Breast epithelium (tissue), 4 donors: ENCODE measurements at regions not wholly inside any gene's neighbourhood (a gene's known extent, or its start where the extent isn't known, plus 50 kb on each side); places are given as distances from the start of the nearest gene placed in this dataset.

Experiments
- DNase-seq, 2 donors: peaks; one replicate each; pipeline ENCODE4 v3.0.0-alpha.2; 2019; ENCODE audit warnings: low spot score in 2 of 2
- H3K27ac ChIP-seq, 2 donors: fragments of 200-600 bp; sonication (generic) in 1 of 2; one replicate each; pipeline ENCODE4 v1.5.1; 2016 to 2019; ENCODE audit warnings: mild to moderate bottlenecking in 1 of 2
- H3K27me3 ChIP-seq, 2 donors: fragments of 200-600 bp; sonication (generic) in 1 of 2; one replicate each; pipeline versions ENCODE4 v1.5.1 to v1.6.0; 2017 to 2019; ENCODE audit warnings: control low read depth in 1 of 2, mild to moderate bottlenecking in 1 of 2
- H3K36me3 ChIP-seq: fragments of 200-600 bp; one replicate; pipeline ENCODE4 v1.5.1; 2019
- H3K4me1 ChIP-seq, 2 donors: fragments of 200-600 bp; sonication (generic); one replicate each; pipeline ENCODE4 v1.5.1; 2016 to 2019; ENCODE audit warnings: control low read depth in 1 of 2
- H3K4me3 ChIP-seq, 3 donors: fragments of 200-600 bp; sonication (generic); 1 replicate in 2 of 3; 2 replicates in 1 of 3; pipeline ENCODE4 v1.5.1; 2016 to 2019; ENCODE audit warnings: mild to moderate bottlenecking in 3 of 3, moderate library complexity in 2 of 3
- H3K9me3 ChIP-seq, 2 donors: fragments of 200-600 bp; sonication (generic) in 1 of 2; one replicate each; pipeline ENCODE4 v1.5.1; 2016 to 2019; ENCODE audit warnings: control low read depth in 1 of 2
- POLR2A ChIP-seq: fragments of 450-650 bp; IDR thresholded peaks from one replicate; pipeline ENCODE4 v1.6.1; 2016; ENCODE audit warnings: antibody characterized with exemption, mild to moderate bottlenecking, moderate library complexity
- POLR2AphosphoS5 ChIP-seq, 3 donors: sonication (generic); formaldehyde crosslinking; IDR thresholded peaks; one replicate each; pipeline ENCODE4 v1.6.1; 2017; ENCODE audit warnings: antibody characterized with exemption in 3 of 3
- intact Hi-C: fragments of 100-400 bp; cut with DNase I; formaldehyde crosslinking; loops from one replicate; pipeline ENCODE4 v1.15.1; 2023; ENCODE audit warnings: low total_unique reads
- TF ChIP-seq, protein P1 (sequence below), 3 donors: fragments of 450-650 bp; IDR thresholded peaks; one replicate each; pipeline ENCODE4 v1.5.1; 2016 to 2017; ENCODE audit warnings: antibody characterized with exemption in 3 of 3, mild to moderate bottlenecking in 3 of 3, moderate library complexity in 3 of 3

DNA sequence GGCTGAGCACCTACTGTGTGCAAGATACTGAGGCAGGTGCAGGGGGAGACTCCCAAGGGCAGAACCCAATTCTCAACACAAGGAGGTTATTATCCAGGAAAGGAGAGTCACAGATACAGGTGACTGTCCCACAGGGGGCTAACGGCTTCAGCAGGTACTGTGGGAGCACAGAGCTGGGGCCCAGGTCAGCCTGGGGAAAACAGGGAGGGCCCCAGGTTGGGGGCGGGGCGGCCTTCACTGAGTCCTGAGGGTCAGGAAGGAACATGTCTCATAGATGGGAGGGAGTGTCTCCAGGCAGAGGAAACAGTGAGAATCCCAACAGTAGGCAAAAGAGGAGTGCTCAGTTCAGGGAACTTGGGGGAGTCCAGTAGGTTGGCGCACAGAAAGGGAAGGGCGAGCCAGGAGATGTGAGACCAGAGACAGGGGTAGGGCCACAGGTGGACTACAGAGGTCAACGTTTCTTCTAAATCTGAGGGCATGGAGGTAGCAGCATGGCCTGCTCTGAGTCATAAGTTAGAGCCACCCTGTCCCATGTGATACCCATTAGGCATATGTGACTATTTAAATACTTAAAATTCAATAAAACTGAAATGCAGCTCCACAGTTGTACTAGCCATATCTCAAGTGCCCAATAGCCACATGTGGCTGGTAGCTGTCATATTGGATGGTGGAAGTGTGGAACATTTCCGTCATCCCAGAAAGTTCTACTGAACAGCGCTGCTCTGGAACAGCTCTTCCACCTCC, 157.2 kb downstream of the TTC32 start:
- intact Hi-C loops, result no loop called here
- H3K4me1 ChIP-seq, result no peaks in the 10 kb centered on the region
- H3K27me3 ChIP-seq, result no peaks in the 10 kb centered on the region
- H3K4me3 ChIP-seq, result no peak overlapping the region
- TF ChIP-seq POLR2A (no peak), POLR2AphosphoS5 (IDR thresholded peaks at IDR 0.05) (no peak)
- TF ChIP-seq, protein P1, sequence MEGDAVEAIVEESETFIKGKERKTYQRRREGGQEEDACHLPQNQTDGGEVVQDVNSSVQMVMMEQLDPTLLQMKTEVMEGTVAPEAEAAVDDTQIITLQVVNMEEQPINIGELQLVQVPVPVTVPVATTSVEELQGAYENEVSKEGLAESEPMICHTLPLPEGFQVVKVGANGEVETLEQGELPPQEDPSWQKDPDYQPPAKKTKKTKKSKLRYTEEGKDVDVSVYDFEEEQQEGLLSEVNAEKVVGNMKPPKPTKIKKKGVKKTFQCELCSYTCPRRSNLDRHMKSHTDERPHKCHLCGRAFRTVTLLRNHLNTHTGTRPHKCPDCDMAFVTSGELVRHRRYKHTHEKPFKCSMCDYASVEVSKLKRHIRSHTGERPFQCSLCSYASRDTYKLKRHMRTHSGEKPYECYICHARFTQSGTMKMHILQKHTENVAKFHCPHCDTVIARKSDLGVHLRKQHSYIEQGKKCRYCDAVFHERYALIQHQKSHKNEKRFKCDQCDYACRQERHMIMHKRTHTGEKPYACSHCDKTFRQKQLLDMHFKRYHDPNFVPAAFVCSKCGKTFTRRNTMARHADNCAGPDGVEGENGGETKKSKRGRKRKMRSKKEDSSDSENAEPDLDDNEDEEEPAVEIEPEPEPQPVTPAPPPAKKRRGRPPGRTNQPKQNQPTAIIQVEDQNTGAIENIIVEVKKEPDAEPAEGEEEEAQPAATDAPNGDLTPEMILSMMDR (IDR thresholded peaks at IDR 0.05), result no peak
- H3K27ac ChIP-seq, result no peak overlapping the region
- no peaks in the 10 kb centered on the region for H3K9me3 ChIP-seq
- DNase-seq, result no peak
- no peaks in the 10 kb centered on the region for H3K36me3 ChIP-seq

DNA sequence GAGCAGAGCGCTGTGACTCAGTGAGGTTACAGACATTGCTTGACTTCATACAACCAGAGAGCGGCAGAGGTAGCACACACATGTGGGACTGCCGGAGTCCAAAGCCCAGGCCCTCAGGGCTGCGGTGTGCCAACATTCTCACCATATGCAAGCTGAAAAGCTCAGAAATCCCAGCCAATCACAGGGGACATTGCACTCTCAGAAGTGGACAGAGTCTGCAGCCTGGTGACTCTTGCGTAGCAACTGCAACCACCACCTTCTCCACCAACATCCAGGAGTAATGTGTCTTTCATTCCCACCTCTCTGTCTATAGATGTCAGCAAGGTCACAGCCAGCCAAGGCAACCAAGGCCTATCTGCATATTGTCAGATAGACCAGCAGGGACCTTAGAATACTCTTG, 158.1 kb downstream of the TTC32 start:
- H3K36me3 ChIP-seq, result no peaks in the 10 kb centered on the region
- TF ChIP-seq POLR2AphosphoS5 (IDR thresholded peaks at IDR 0.05) (no peak), POLR2A (no peak)
- TF ChIP-seq, protein P1 (IDR thresholded peaks at IDR 0.05), result no peak
- H3K9me3 ChIP-seq, result no peaks in the 10 kb centered on the region
- no peak for DNase-seq
- H3K4me3 ChIP-seq, result no peak overlapping the region
- no peaks in the 10 kb centered on the region for H3K27me3 ChIP-seq
- H3K4me1 ChIP-seq, result no peaks in the 10 kb centered on the region
- intact Hi-C loops, result no loop called here
- no peak overlapping the region for H3K27ac ChIP-seq

- no peak for TF ChIP-seq POLR2A
- TF ChIP-seq, protein P1 (IDR thresholded peaks at IDR 0.05), result no peak
- no peak for TF ChIP-seq POLR2AphosphoS5 (IDR thresholded peaks at IDR 0.05)
- no peaks in the 10 kb centered on the region for H3K9me3 ChIP-seq
- no peaks in the 10 kb centered on the region for H3K4me1 ChIP-seq
- no peak for DNase-seq
- no peaks in the 10 kb centered on the region for H3K36me3 ChIP-seq
- intact Hi-C loops, result no loop called here
- H3K27ac ChIP-seq, result no peak overlapping the region
- H3K4me3 ChIP-seq, result no peak overlapping the region
- no peaks in the 10 kb centered on the region for H3K27me3 ChIP-seq
Measured at GRCh38 chr2:19742872-19743271, 158.9 kb downstream of the TTC32 start.

DNA sequence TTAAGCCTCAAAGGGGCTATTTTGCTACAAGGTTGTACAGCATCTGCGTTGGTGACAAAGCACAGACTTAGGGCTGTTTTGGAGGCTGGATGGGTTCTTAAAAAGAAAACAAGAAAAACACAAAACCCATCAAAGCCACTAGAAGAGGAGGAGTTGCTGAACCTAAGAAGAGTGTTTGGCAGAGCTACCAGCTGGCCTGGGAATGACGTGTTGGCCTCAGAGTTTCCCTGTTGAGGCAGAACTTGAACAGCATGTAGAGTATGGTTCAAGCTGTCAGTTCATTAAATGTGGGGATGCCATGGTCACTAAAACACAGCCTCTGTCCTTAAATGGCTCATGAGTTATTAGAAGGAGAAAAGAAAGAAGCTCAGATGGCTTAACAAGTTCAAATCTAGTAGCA, 162.5 kb downstream of the TTC32 start:
- Histone ChIP-seq H3K4me3 (no peak overlapping the region), H3K27ac (peak overlapping the region; percentile 23 to 81), H3K36me3 (no peaks in the 10 kb centered on the region), H3K4me1 (no peaks in the 10 kb centered on the region), H3K27me3 (no peaks in the 10 kb centered on the region), H3K9me3 (no peaks in the 10 kb centered on the region)
- intact Hi-C loops, result no loop called here
- DNase-seq, result no peak
- TF ChIP-seq POLR2AphosphoS5 (IDR thresholded peaks at IDR 0.05) (no peak), POLR2A (no peak)
- TF ChIP-seq, protein P1 (IDR thresholded peaks at IDR 0.05), result no peak

DNA sequence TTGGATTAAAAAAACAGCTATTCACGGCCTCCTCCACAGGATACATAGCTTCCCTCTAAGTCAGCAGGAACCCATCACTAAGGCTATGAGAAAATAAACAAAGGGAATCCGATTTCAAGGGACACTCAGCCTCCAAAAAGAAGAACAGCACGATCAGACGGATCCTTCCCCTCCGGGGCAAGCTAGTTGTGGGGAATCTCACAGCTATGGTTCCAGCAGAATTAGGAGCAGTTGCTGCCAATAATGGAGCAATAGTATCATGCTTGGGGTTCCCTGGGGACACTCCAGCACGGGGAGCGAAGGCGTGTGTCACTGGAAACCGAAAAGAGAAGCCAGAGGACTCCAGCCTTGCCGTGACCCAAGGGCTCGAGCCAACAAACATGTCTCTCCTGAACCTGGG, 163.1 kb downstream of the TTC32 start:
- Histone ChIP-seq H3K27me3 (no peaks in the 10 kb centered on the region), H3K36me3 (no peaks in the 10 kb centered on the region), H3K9me3 (no peaks in the 10 kb centered on the region), H3K4me3 (no peak overlapping the region), H3K4me1 (no peaks in the 10 kb centered on the region), H3K27ac (peak overlapping the region; percentile 56 to 81)
- intact Hi-C loops, result no loop called here
- DNase-seq, result peak in 1 of 2 donors; percentile 35
- TF ChIP-seq POLR2A (no peak), POLR2AphosphoS5 (IDR thresholded peaks at IDR 0.05) (peak; percentile 53 to 75 (median 59))
